HEK293T (cell line): ENCODE measurements at regions not wholly inside any gene's neighbourhood (a gene's known extent, or its start where the extent isn't known, plus 50 kb on each side); places are given as distances from the start of the nearest gene placed in this dataset.

Experiments
- ARNT ChIP-seq: fragments of 450-650 bp; IDR thresholded peaks from 2 replicates; pipeline ENCODE4 v1.6.1; 2017; ENCODE audit warnings: mild to moderate bottlenecking
- CTBP1 ChIP-seq: fragments of 450-650 bp; IDR thresholded peaks from 2 replicates; pipeline ENCODE4 v1.6.1; 2016; ENCODE audit warnings: borderline replicate concordance
- FOXA1 ChIP-seq: fragments of 450-650 bp; IDR thresholded peaks from 2 replicates; pipeline ENCODE4 v1.6.1; 2016; ENCODE audit warnings: mild to moderate bottlenecking
- LEF1 ChIP-seq: fragments of 450-650 bp; IDR thresholded peaks from 2 replicates; pipeline ENCODE4 v1.6.1; 2017; ENCODE audit warnings: mild to moderate bottlenecking, borderline replicate concordance
- SUZ12 ChIP-seq: fragments of 450-650 bp; IDR thresholded peaks from 2 replicates; pipeline ENCODE4 v1.6.1; 2016; ENCODE audit warnings: mild to moderate bottlenecking
- TARDBP ChIP-seq: fragments of 450-650 bp; IDR thresholded peaks from 2 replicates; pipeline ENCODE4 v1.6.1; 2016
- ZNF384 ChIP-seq: fragments of 450-650 bp; IDR thresholded peaks from 2 replicates; pipeline ENCODE4 v1.6.1; 2016
- TF ChIP-seq, protein P1 (sequence below): fragments of 450-650 bp; IDR thresholded peaks from 2 replicates; pipeline ENCODE4 v1.6.1; 2016

GRCh38 chr10:10726101-10726500, 291.6 kb upstream of the CELF2 start:
- TF ChIP-seq CTBP1 (no peak), TARDBP (no peak), ARNT (no peak), FOXA1 (no peak), ZNF384 (no peak), LEF1 (no peak), SUZ12 (no peak)
- TF ChIP-seq, protein P1, sequence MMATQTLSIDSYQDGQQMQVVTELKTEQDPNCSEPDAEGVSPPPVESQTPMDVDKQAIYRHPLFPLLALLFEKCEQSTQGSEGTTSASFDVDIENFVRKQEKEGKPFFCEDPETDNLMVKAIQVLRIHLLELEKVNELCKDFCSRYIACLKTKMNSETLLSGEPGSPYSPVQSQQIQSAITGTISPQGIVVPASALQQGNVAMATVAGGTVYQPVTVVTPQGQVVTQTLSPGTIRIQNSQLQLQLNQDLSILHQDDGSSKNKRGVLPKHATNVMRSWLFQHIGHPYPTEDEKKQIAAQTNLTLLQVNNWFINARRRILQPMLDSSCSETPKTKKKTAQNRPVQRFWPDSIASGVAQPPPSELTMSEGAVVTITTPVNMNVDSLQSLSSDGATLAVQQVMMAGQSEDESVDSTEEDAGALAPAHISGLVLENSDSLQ = no peak
